Keratinocyte (primary cell): ENCODE measurements at regions not wholly inside any gene's neighbourhood (a gene's known extent, or its start where the extent isn't known, plus 50 kb on each side); places are given as distances from the start of the nearest gene placed in this dataset.

Experiments used
- EZH2 ChIP-seq: IDR thresholded peaks from one replicate; pipeline ENCODE4 v1.6.1; 2012; ENCODE audit warnings: inconsistent platforms, mild to moderate bottlenecking, low read length, moderate library complexity
- TF ChIP-seq, protein P1 (sequence below), 3 experiments: IDR thresholded peaks in 1 of 3; conservative IDR thresholded peaks in 1 of 3; optimal IDR thresholded peaks in 1 of 3; 2 replicates in 2 of 3; 3 replicates in 1 of 3; pipeline versions ENCODE3 to v1.5.1; 2011; ENCODE audit warnings: low read length in 3 of 3, mild to moderate bottlenecking in 3 of 3, moderate library complexity in 2 of 3, control low read depth in 1 of 3, inconsistent platforms in 1 of 3; ENCODE audit not compliant: insufficient read depth in 2 of 3; ENCODE audit errors: extremely low read depth in 1 of 3

DNA sequence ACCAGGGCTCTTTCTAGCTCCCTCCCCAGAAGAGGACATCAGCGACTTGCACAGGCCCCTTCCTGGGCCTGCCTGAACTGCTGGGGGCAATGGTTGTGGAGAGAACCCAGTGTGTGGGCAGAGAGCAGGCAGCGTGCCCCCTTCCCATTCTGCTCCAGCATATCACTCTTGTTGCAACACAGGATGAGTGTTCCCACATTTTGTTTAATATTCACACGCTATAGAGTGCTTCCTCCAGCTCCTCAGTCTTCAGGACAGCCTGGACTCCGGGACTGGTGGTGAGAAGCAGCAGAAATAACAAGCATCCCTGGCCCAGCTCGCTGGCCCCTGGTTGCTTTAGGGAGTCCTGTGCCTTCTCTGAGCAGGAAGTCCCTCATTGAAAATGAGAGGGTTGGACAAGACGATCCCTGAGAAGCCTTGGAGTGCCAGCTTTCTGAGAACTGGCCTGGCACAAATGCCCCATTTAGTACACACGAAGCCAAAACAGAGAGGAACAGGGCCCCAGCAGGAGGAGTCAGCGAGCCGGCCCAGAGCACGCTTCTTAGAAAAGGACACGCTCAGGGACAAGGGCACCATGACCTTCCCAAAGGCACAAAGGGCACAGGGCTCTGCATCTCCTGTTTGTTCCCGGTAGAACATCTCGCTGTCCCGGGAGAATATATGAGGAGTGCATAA is 84.2 kb upstream of the FOXC1 start:
- TF ChIP-seq, protein P1, sequence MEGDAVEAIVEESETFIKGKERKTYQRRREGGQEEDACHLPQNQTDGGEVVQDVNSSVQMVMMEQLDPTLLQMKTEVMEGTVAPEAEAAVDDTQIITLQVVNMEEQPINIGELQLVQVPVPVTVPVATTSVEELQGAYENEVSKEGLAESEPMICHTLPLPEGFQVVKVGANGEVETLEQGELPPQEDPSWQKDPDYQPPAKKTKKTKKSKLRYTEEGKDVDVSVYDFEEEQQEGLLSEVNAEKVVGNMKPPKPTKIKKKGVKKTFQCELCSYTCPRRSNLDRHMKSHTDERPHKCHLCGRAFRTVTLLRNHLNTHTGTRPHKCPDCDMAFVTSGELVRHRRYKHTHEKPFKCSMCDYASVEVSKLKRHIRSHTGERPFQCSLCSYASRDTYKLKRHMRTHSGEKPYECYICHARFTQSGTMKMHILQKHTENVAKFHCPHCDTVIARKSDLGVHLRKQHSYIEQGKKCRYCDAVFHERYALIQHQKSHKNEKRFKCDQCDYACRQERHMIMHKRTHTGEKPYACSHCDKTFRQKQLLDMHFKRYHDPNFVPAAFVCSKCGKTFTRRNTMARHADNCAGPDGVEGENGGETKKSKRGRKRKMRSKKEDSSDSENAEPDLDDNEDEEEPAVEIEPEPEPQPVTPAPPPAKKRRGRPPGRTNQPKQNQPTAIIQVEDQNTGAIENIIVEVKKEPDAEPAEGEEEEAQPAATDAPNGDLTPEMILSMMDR (optimal IDR thresholded peaks at IDR 0.05 in 1 of 3, IDR thresholded peaks at IDR 0.05 in 1 of 3, conservative IDR thresholded peaks at IDR 0.05 in 1 of 3; ENCODE audit: extremely low read depth in 1 of 3, insufficient read depth in 2 of 3, low read length in 3 of 3): no peak
- TF ChIP-seq EZH2: no peak
